T-helper 2 cell (primary cell): ENCODE measurements at regions not wholly inside any gene's neighbourhood (a gene's known extent, or its start where the extent isn't known, plus 50 kb on each side); places are given as distances from the start of the nearest gene placed in this dataset.

Experiments used
- DNase-seq, 5 experiments: peaks; one replicate each; pipeline versions ENCODE4 v3.0.0 to v3.0.0-alpha.2; 2012 to 2022

- DNase-seq, result no peak
Observed at GRCh38 chr9:16951502-16951901, 81.0 kb upstream of the BNC2 start.

GRCh38 chr9:16950051-16950450 is 79.6 kb upstream of the BNC2 start:
- DNase-seq, result no peak

GRCh38 chr9:16930578-16930977 is 60.1 kb upstream of the BNC2 start:
- DNase-seq, result no peak

GRCh38 chr9:16928179-16928945 is 57.9 kb upstream of the BNC2 start:
- DNase-seq, result no peak

- DNase-seq, result no peak
Observed at GRCh38 chr9:16925426-16925825, 55.0 kb upstream of the BNC2 start.

- DNase-seq, result no peak
Observed at GRCh38 chr9:16924311-16924915, 53.9 kb upstream of the BNC2 start.

- no peak for DNase-seq
Observed at GRCh38 chr9:16921855-16922254, 51.4 kb upstream of the BNC2 start.
